Parathyroid adenoma (tissue), 2 donors: ENCODE measurements at regions not wholly inside any gene's neighbourhood (a gene's known extent, or its start where the extent isn't known, plus 50 kb on each side); places are given as distances from the start of the nearest gene placed in this dataset.

Source experiments
- H2AFZ ChIP-seq: fragments of 300-600 bp; sonication (generic); one replicate; pipeline ENCODE4 v1.7.0; 2017; ENCODE audit warnings: antibody characterized with exemption, mild to moderate bottlenecking
- H3K27ac ChIP-seq: fragments of 300-600 bp; sonication (generic); one replicate; pipeline ENCODE4 v1.7.0; 2017
- H3K27me3 ChIP-seq: fragments of 300-600 bp; sonication (generic); one replicate; pipeline ENCODE4 v1.7.0; 2017; ENCODE audit warnings: low read length; ENCODE audit not compliant: control insufficient read depth, insufficient read depth
- H3K36me3 ChIP-seq: fragments of 300-600 bp; sonication (generic); one replicate; pipeline ENCODE4 v1.7.0; 2017; ENCODE audit warnings: low read length; ENCODE audit not compliant: control insufficient read depth, insufficient read depth
- H3K4me1 ChIP-seq: fragments of 300-600 bp; sonication (generic); one replicate; pipeline ENCODE4 v1.7.0; 2017; ENCODE audit warnings: control low read depth
- H3K4me2 ChIP-seq: fragments of 300-600 bp; sonication (generic); one replicate; pipeline ENCODE4 v1.7.0; 2017; ENCODE audit warnings: low read length
- H3K4me3 ChIP-seq: fragments of 300-600 bp; sonication (generic); one replicate; pipeline ENCODE4 v1.7.0; 2017; ENCODE audit warnings: low read depth, low read length
- H3K79me2 ChIP-seq: fragments of 300-600 bp; sonication (generic); one replicate; pipeline ENCODE4 v1.7.0; 2017; ENCODE audit warnings: control low read depth
- H3K9ac ChIP-seq: fragments of 300-600 bp; sonication (generic); one replicate; pipeline ENCODE4 v1.7.0; 2017; ENCODE audit warnings: mild to moderate bottlenecking
- H3K9me3 ChIP-seq: fragments of 300-600 bp; sonication (generic); one replicate; pipeline ENCODE4 v1.7.0; 2017; ENCODE audit warnings: low read length; ENCODE audit not compliant: control insufficient read depth
- CTCF ChIP-seq: fragments of 300-600 bp; sonication (generic); IDR thresholded peaks from one replicate; pipeline ENCODE4 v1.7.0; 2017; ENCODE audit warnings: antibody characterized with exemption, mild to moderate bottlenecking
- donor health status: primary hyperparathyroidism.

GRCh38 chr4:119781044-119781443 lies 152.4 kb upstream of the PDE5A start:
- Histone ChIP-seq H3K9ac (no peak overlapping the region), H3K4me3 (no peak overlapping the region), H3K36me3 (no peaks in the 10 kb centered on the region), H3K9me3 (no peaks in the 10 kb centered on the region), H3K4me2 (no peak overlapping the region), H3K27me3 (no peaks in the 10 kb centered on the region), H3K79me2 (no peaks in the 10 kb centered on the region), H2AFZ (no peak overlapping the region), H3K27ac (no peak overlapping the region), H3K4me1 (no peaks in the 10 kb centered on the region)
- TF ChIP-seq CTCF = no peak

DNA sequence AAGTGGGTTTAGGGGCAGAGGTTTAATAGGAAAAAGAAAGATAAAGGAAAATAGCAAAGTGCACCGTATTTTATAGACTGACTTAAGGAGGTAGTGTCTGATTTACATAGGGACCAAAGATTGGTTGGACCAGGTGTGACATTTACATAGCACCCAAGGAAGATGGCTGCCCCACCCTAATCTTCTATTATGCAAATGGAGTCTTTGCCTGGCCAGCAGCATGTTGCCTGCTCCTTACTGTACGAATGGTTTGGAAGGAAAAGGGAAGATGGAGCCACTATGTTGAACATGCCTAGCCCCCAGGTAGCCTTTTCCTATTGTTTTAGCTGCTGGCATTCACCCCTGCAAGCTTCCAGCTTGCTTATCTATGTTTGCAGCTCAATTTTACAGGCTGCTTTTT lies 146.2 kb upstream of the PDE5A start:
- Histone ChIP-seq H3K27me3 (no peaks in the 10 kb centered on the region), H3K9ac (no peak overlapping the region), H3K36me3 (no peaks in the 10 kb centered on the region), H3K4me2 (no peak overlapping the region), H3K79me2 (no peaks in the 10 kb centered on the region), H3K4me3 (no peak overlapping the region), H3K4me1 (no peaks in the 10 kb centered on the region), H2AFZ (no peak overlapping the region), H3K27ac (no peak overlapping the region), H3K9me3 (no peaks in the 10 kb centered on the region)
- TF ChIP-seq CTCF = no peak

DNA sequence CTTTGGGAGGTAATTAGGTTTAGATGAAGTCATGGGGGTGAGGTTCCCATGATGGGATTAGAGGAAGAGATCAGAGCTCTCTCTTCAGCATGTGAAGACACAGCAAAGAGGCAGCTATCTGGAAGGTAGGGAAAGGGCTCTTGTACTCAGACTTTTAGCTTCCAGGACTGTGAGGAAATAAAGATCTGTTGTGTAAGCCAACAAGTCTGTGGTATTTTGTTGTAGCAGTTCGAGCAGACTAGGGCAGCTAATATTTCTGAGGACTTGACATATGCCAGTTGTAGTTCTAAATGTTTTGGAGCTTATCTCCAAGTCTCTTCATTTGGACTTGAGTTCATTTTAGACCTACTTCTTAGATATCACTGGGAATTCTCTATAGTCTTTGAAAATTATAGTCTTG lies 137.3 kb upstream of the PDE5A start:
- H3K27me3 ChIP-seq = no peaks in the 10 kb centered on the region
- H3K4me1 ChIP-seq = no peaks in the 10 kb centered on the region
- H3K36me3 ChIP-seq = no peaks in the 10 kb centered on the region
- no peaks in the 10 kb centered on the region for H3K9me3 ChIP-seq
- H2AFZ ChIP-seq = no peak overlapping the region
- H3K9ac ChIP-seq = no peak overlapping the region
- no peak for TF ChIP-seq CTCF
- no peak overlapping the region for H3K4me3 ChIP-seq
- no peaks in the 10 kb centered on the region for H3K79me2 ChIP-seq
- H3K27ac ChIP-seq = no peak overlapping the region
- H3K4me2 ChIP-seq = no peak overlapping the region

DNA sequence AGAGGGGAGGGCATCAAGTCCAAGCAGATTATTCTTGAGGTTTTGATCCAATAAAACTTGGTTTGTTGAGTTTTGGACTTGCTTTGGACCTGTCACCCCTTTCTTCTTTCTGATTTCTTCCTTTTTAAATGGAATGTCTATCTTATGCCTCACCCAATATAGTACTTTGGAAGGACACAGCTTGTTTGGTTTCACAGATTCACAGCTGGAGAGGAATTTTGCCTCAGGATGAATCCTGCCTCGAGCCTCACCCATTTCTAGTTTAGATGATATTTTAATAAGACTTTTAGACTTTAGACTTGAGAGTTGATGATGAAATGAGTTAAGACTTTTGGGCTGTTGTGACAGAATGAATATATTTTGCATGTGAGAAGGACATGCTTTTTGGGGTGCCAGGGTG lies 136.9 kb upstream of the PDE5A start:
- Histone ChIP-seq H3K27ac (no peak overlapping the region), H3K9ac (no peak overlapping the region), H3K27me3 (no peaks in the 10 kb centered on the region), H3K9me3 (no peaks in the 10 kb centered on the region), H3K36me3 (no peaks in the 10 kb centered on the region), H3K4me1 (no peaks in the 10 kb centered on the region), H3K4me2 (no peak overlapping the region), H3K4me3 (no peak overlapping the region), H3K79me2 (no peaks in the 10 kb centered on the region), H2AFZ (no peak overlapping the region)
- no peak for TF ChIP-seq CTCF

DNA sequence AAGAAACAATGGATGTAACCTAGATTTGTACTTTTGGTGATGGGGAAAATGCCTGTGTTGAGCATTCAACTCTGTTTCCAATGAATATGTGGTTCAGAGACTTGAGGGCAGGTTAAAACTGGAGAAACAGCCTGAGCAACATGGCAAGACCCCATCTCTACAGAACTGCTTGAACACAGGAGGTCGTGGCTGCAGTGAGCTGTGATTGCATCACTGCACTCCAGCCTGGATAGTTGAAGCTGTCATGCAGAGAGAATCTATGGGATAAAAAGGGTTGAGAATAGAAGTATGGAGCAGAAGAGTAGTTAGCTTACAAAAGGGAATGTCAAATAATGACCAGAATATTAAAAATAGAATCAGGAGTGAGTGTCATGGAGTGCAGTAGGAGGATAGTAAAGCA lies 134.8 kb upstream of the PDE5A start:
- no peak for TF ChIP-seq CTCF

More for the DNA sequence above, 134.8 kb upstream of the PDE5A start:
- Histone ChIP-seq H3K79me2 (no peaks in the 10 kb centered on the region), H3K4me1 (no peaks in the 10 kb centered on the region), H3K4me3 (no peak overlapping the region), H3K9ac (no peak overlapping the region), H2AFZ (no peak overlapping the region), H3K9me3 (no peaks in the 10 kb centered on the region), H3K4me2 (no peak overlapping the region), H3K27ac (no peak overlapping the region), H3K36me3 (no peaks in the 10 kb centered on the region), H3K27me3 (no peaks in the 10 kb centered on the region)
